HEK293T (cell line): ENCODE measurements at regions not wholly inside any gene's neighbourhood (a gene's known extent, or its start where the extent isn't known, plus 50 kb on each side); places are given as distances from the start of the nearest gene placed in this dataset.
"Not testable (repeated sequence)": the region's sequence is repeated elsewhere in the genome, so short reads cannot be mapped to it uniquely, and the experiment has no call there.

Experiments used
- CTCF ChIA-PET: fragments of 350-600 bp; formaldehyde crosslinking; extraction: SDS; loops from one replicate; lab custom pipeline; 2021; ENCODE audit warnings: antibody characterized with exemption, inconsistent platforms; lab: Yijun Ruan, JAX
- POLR2A ChIA-PET: fragments of 350-600 bp; formaldehyde crosslinking; extraction: SDS; loops from one replicate; lab custom pipeline; 2020; ENCODE audit warnings: antibody characterized with exemption, inconsistent platforms; lab: Yijun Ruan, JAX
- DNase-seq: peaks from one replicate; pipeline ENCODE4 v3.0.0; 2012; ENCODE audit warnings: mixed read lengths; ENCODE audit errors: extremely low spot score
- ARNT ChIP-seq: fragments of 450-650 bp; IDR thresholded peaks from 2 replicates; pipeline ENCODE4 v1.6.1; 2017; ENCODE audit warnings: mild to moderate bottlenecking
- BHLHE40 ChIP-seq: fragments of 450-650 bp; IDR thresholded peaks from 2 replicates; pipeline ENCODE4 v1.6.1; 2016; ENCODE audit warnings: mild to moderate bottlenecking, moderate library complexity, borderline replicate concordance
- CTBP1 ChIP-seq: fragments of 450-650 bp; IDR thresholded peaks from 2 replicates; pipeline ENCODE4 v1.6.1; 2016; ENCODE audit warnings: borderline replicate concordance
- ELF4 ChIP-seq: fragments of 450-650 bp; IDR thresholded peaks from 2 replicates; pipeline ENCODE4 v1.6.1; 2017; ENCODE audit warnings: antibody characterized with exemption
- FOXA1 ChIP-seq: fragments of 450-650 bp; IDR thresholded peaks from 2 replicates; pipeline ENCODE4 v1.6.1; 2016; ENCODE audit warnings: mild to moderate bottlenecking
- FOXK2 ChIP-seq: fragments of 450-650 bp; IDR thresholded peaks from 2 replicates; pipeline ENCODE4 v1.6.1; 2016; ENCODE audit warnings: mild to moderate bottlenecking
- FOXM1 ChIP-seq: fragments of 450-650 bp; IDR thresholded peaks from 2 replicates; pipeline ENCODE4 v1.6.1; 2017; ENCODE audit warnings: mild to moderate bottlenecking, borderline replicate concordance
- HDGF ChIP-seq: fragments of 450-650 bp; IDR thresholded peaks from 2 replicates; pipeline ENCODE4 v1.6.1; 2017; ENCODE audit warnings: antibody characterized with exemption, borderline replicate concordance
- L3MBTL2 ChIP-seq: fragments of 450-650 bp; conservative IDR thresholded peaks from 2 replicates; pipeline ENCODE4 v1.6.1; 2016; ENCODE audit warnings: mild to moderate bottlenecking
- LEF1 ChIP-seq: fragments of 450-650 bp; IDR thresholded peaks from 2 replicates; pipeline ENCODE4 v1.6.1; 2017; ENCODE audit warnings: mild to moderate bottlenecking, borderline replicate concordance
- NFRKB ChIP-seq: fragments of 450-650 bp; IDR thresholded peaks from 2 replicates; pipeline ENCODE4 v1.6.1; 2016; ENCODE audit warnings: mild to moderate bottlenecking, moderate library complexity
- SP1 ChIP-seq: fragments of 450-650 bp; IDR thresholded peaks from 2 replicates; pipeline ENCODE4 v1.6.1; 2017
- SUZ12 ChIP-seq: fragments of 450-650 bp; IDR thresholded peaks from 2 replicates; pipeline ENCODE4 v1.6.1; 2016; ENCODE audit warnings: mild to moderate bottlenecking
- TARDBP ChIP-seq: fragments of 450-650 bp; IDR thresholded peaks from 2 replicates; pipeline ENCODE4 v1.6.1; 2016
- ZNF384 ChIP-seq: fragments of 450-650 bp; IDR thresholded peaks from 2 replicates; pipeline ENCODE4 v1.6.1; 2016
- TF ChIP-seq, protein P1 (sequence below): fragments of 450-650 bp; IDR thresholded peaks from 2 replicates; pipeline ENCODE4 v1.6.1; 2016

DNA sequence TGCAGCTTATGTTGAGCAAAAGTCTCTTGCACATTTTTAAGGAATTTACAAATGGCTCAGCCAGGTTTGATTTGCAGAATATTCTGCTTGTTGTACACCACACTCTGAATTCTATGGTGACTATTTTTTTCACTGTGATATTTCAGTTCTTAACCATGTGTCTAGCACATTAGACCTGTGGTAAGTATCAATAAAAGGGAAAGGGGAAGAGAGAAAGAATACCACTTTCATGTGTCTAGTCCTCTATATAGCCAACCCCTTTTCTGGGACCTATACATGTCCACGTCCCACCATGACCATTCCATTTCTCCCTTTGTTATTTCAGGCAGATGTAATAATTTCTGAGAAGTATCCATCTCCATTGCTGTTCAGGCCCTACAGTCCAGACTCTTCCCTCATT, 121.3 kb upstream of the PNPLA4 start:
- no peak for DNase-seq
- TF ChIP-seq, protein P1, sequence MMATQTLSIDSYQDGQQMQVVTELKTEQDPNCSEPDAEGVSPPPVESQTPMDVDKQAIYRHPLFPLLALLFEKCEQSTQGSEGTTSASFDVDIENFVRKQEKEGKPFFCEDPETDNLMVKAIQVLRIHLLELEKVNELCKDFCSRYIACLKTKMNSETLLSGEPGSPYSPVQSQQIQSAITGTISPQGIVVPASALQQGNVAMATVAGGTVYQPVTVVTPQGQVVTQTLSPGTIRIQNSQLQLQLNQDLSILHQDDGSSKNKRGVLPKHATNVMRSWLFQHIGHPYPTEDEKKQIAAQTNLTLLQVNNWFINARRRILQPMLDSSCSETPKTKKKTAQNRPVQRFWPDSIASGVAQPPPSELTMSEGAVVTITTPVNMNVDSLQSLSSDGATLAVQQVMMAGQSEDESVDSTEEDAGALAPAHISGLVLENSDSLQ: no peak
- no peak for TF ChIP-seq ELF4
- TF ChIP-seq SUZ12: no peak
- TF ChIP-seq FOXM1: no peak
- TF ChIP-seq NFRKB: no peak
- TF ChIP-seq FOXA1: no peak
- TF ChIP-seq LEF1: no peak
- no peak for TF ChIP-seq HDGF
- TF ChIP-seq TARDBP: no peak
- TF ChIP-seq SP1: no peak
- no peak for TF ChIP-seq ZNF384
- no peak for TF ChIP-seq BHLHE40
- no peak for TF ChIP-seq ARNT
- no peak for TF ChIP-seq L3MBTL2
- no peak for TF ChIP-seq FOXK2
- no peak for TF ChIP-seq CTBP1
- POLR2A ChIA-PET: no interaction called here
- CTCF ChIA-PET: no interaction called here

DNA sequence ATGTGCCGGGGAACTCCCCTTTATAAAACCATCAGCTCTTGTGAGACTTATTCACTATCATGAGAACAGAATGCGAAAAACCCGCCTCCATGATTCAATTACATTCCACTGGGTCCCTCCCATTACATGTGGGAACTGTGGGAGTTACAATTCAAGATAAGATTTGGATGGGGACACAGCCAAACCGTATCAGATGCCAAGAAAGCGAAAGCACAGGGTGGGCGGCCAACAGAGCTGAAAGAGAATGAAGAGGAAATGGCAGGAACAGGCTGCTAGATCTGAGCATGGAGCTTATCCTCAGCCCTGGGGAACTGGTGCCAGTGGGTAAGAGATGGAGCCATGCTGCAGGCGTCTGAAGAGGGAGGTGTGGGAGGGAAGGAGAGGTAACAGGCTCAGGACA, 117.7 kb upstream of the PNPLA4 start:
- ChIA-PET POLR2A (no interaction called here), CTCF (no interaction called here)
- TF ChIP-seq SP1: no peak
- TF ChIP-seq, protein P1: no peak
- TF ChIP-seq CTBP1: no peak
- no peak for TF ChIP-seq FOXM1
- TF ChIP-seq HDGF: no peak
- no peak for TF ChIP-seq LEF1
- no peak for TF ChIP-seq ELF4
- no peak for TF ChIP-seq FOXA1
- no peak for TF ChIP-seq ZNF384
- TF ChIP-seq BHLHE40: no peak
- no peak for TF ChIP-seq TARDBP
- no peak for TF ChIP-seq SUZ12
- no peak for TF ChIP-seq NFRKB
- no peak for TF ChIP-seq ARNT
- TF ChIP-seq FOXK2: no peak
- TF ChIP-seq L3MBTL2: no peak
- DNase-seq: no peak

DNA sequence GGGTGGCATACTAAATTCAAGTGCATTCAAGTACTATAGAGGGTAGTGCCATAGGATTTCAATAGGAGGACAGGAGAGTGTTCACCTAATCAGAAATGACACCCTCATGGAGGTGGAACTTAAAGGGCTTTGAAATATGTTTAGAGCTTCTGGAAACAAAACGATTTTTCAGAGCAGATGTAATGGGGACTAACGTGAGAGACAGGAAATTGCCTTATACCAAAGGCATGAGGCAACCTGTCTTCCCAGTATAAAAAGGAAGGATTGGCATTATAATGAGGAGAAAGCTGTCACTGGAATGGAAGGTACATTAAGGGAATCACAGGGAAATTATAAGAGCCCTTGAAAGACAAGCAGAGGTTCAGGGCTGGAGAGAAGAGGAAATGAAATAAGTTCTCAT, 116.3 kb upstream of the PNPLA4 start:
- TF ChIP-seq SP1 (no peak), TARDBP (no peak), NFRKB (no peak), ARNT (no peak), CTBP1 (no peak), HDGF (no peak), FOXA1 (no peak), FOXK2 (no peak), ELF4 (no peak), BHLHE40 (no peak), LEF1 (no peak), ZNF384 (no peak), L3MBTL2 (no peak), FOXM1 (no peak), SUZ12 (no peak)
- TF ChIP-seq, protein P1: no peak
- CTCF ChIA-PET: no interaction called here
- POLR2A ChIA-PET: no interaction called here
- DNase-seq: no peak

DNA sequence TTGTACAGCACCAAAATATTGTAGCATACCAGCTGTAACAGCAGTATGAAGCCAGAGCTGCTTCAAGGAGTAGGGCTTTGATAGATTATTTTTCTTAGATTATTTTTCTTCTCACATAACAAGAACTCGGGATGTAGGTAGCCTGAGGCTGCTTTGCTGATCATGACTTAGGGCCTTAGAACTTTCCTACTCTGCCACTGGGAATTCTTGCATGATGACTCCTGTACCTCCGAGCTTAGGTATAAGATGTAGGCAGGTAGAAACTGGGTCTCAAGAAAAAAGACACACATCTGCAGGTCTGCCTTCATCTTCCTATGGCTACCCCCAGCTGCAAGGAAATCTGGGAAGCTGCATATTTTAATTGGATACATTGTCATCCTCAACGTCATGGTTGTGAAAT, 115.9 kb upstream of the PNPLA4 start:
- CTCF ChIA-PET: interaction anchor here (0.7 kb wide), 1 partner anchor 18 kb away, joined by 3 read pairs; no protein-coding TSS in a partner anchor
- TF ChIP-seq L3MBTL2: no peak
- TF ChIP-seq TARDBP: no peak
- TF ChIP-seq, protein P1: no peak
- TF ChIP-seq FOXK2: no peak
- TF ChIP-seq NFRKB: no peak
- TF ChIP-seq FOXM1: no peak
- TF ChIP-seq SUZ12: no peak
- no peak for TF ChIP-seq FOXA1
- no peak for TF ChIP-seq ELF4
- TF ChIP-seq HDGF: no peak
- no peak for TF ChIP-seq ZNF384
- TF ChIP-seq BHLHE40: no peak
- TF ChIP-seq SP1: no peak
- TF ChIP-seq ARNT: no peak
- TF ChIP-seq LEF1: no peak
- POLR2A ChIA-PET: no interaction called here
- no peak for DNase-seq

DNA sequence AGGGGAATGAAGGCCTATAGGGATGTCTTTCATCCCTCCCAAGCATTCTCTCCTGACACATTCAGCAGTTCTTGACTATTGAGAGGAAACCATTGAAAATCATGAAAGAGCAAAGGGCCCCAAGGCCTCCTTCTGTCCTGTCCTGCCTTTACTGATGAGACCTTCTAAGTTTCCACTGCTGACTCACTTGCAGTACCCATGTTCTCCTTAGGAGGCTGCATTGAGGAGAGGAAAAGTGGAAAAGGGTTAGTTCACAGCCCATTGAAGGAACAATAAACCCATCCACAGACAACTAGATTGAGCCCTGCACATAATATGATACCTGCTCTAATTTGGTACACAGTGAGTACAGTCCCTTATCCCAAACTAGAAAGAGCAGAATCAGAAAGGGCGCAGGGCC, 115.1 kb upstream of the PNPLA4 start:
- DNase-seq: no peak
- ChIA-PET POLR2A (interaction anchor here (0.5 kb wide), 1 partner anchor 614 kb away, joined by 3 read pairs; no protein-coding TSS in a partner anchor), CTCF (interaction anchor here (0.7 kb wide), 1 partner anchor 17 kb away, joined by 3 read pairs; no protein-coding TSS in a partner anchor)
- TF ChIP-seq L3MBTL2: no peak

DNA sequence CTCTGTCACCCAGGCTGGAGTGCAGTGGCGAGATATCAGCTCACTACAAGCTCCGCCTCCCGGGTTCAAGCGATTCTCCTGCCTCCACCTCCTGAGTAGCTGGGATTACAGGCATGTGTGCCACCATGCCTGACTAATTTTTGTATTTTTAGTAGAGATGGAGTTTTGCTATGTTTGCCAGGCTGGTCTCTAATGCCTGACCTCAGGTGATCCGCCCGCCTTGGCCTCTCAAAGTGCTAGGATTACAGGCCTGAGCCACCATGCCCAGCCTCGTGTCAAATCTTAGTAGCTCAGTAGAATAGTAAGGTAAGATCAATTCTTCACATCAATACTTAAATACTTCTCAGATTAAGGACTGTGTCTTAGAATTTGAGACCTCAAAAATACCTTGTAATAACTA, 112.5 kb upstream of the PNPLA4 start:
- POLR2A ChIA-PET, DNase-seq, CTCF ChIA-PET: not testable (repeated sequence)
